NAMALWA (cell line): ENCODE measurements at regions not wholly inside any gene's neighbourhood (a gene's known extent, or its start where the extent isn't known, plus 50 kb on each side); places are given as distances from the start of the nearest gene placed in this dataset.

ENCODE experiments used
- DNase-seq: peaks from one replicate; pipeline ENCODE4 v3.0.0-alpha.2; 2015; ENCODE audit warnings: low spot score

GRCh38 chr3:110752307-110752706, 319.3 kb upstream of the NECTIN3 start:
- no peak for DNase-seq

- DNase-seq, result no peak
Observed at GRCh38 chr3:110753516-110753915, 318.1 kb upstream of the NECTIN3 start.

- DNase-seq, result no peak
Observed at GRCh38 chr3:110754212-110754916, 317.3 kb upstream of the NECTIN3 start.

- no peak for DNase-seq
Observed at GRCh38 chr3:110755345-110755744, 316.3 kb upstream of the NECTIN3 start.

GRCh38 chr3:110756705-110757104, 314.9 kb upstream of the NECTIN3 start:
- DNase-seq, result no peak

GRCh38 chr3:110758208-110758607, 313.4 kb upstream of the NECTIN3 start:
- no peak for DNase-seq

GRCh38 chr3:110767156-110767555, 304.5 kb upstream of the NECTIN3 start:
- no peak for DNase-seq

- no peak for DNase-seq
Observed at GRCh38 chr3:110767838-110768237, 303.8 kb upstream of the NECTIN3 start.

- DNase-seq, result no peak
Observed at GRCh38 chr3:110773413-110773954, 298.1 kb upstream of the NECTIN3 start.

GRCh38 chr3:110774496-110775265, 296.9 kb upstream of the NECTIN3 start:
- no peak for DNase-seq

GRCh38 chr3:110779581-110779980, 292.0 kb upstream of the NECTIN3 start:
- DNase-seq, result no peak

GRCh38 chr3:110783541-110783940, 288.1 kb upstream of the NECTIN3 start:
- DNase-seq, result no peak

GRCh38 chr3:110788794-110789193, 282.8 kb upstream of the NECTIN3 start:
- DNase-seq, result no peak

GRCh38 chr3:110789315-110789714, 282.3 kb upstream of the NECTIN3 start:
- no peak for DNase-seq

- no peak for DNase-seq
Observed at GRCh38 chr3:110790631-110791030, 281.0 kb upstream of the NECTIN3 start.

GRCh38 chr3:110791995-110792686, 279.5 kb upstream of the NECTIN3 start:
- no peak for DNase-seq

- DNase-seq, result no peak
Observed at GRCh38 chr3:110793611-110794010, 278.0 kb upstream of the NECTIN3 start.

GRCh38 chr3:110795163-110795562, 276.5 kb upstream of the NECTIN3 start:
- DNase-seq, result no peak

GRCh38 chr3:110799271-110799670, 272.3 kb upstream of the NECTIN3 start:
- no peak for DNase-seq

- no peak for DNase-seq
Observed at GRCh38 chr3:110804856-110805255, 266.8 kb upstream of the NECTIN3 start.

GRCh38 chr3:110806924-110807323, 264.7 kb upstream of the NECTIN3 start:
- DNase-seq, result no peak

GRCh38 chr3:110808630-110809029, 263.0 kb upstream of the NECTIN3 start:
- DNase-seq, result no peak

GRCh38 chr3:110810356-110810755, 261.3 kb upstream of the NECTIN3 start:
- no peak for DNase-seq
